Choroid plexus epithelial cell (primary cell): ENCODE measurements at regions not wholly inside any gene's neighbourhood (a gene's known extent, or its start where the extent isn't known, plus 50 kb on each side); places are given as distances from the start of the nearest gene placed in this dataset.
"Not testable (repeated sequence)": the region's sequence is repeated elsewhere in the genome, so short reads cannot be mapped to it uniquely, and the experiment has no call there.

Source experiments
- DNase-seq: peaks from one replicate; pipeline ENCODE4 v3.0.0-alpha.2; 2010; ENCODE audit warnings: low read depth
- H3K4me3 ChIP-seq: 2 replicates; pipeline ENCODE4 v1.5.1; 2011; ENCODE audit warnings: low read depth, mild to moderate bottlenecking, control low read depth, low read length, moderate library complexity
- TF ChIP-seq, protein P1 (sequence below): conservative IDR thresholded peaks from 2 replicates; pipeline ENCODE4 v1.5.1; 2011; ENCODE audit warnings: low read depth, mild to moderate bottlenecking, control low read depth, inconsistent platforms, low read length, moderate library complexity

GRCh38 chr1:234825498-234826165 is 215.7 kb upstream of the IRF2BP2 start:
- no peak for DNase-seq
- no peak overlapping the region for H3K4me3 ChIP-seq
- TF ChIP-seq, protein P1, sequence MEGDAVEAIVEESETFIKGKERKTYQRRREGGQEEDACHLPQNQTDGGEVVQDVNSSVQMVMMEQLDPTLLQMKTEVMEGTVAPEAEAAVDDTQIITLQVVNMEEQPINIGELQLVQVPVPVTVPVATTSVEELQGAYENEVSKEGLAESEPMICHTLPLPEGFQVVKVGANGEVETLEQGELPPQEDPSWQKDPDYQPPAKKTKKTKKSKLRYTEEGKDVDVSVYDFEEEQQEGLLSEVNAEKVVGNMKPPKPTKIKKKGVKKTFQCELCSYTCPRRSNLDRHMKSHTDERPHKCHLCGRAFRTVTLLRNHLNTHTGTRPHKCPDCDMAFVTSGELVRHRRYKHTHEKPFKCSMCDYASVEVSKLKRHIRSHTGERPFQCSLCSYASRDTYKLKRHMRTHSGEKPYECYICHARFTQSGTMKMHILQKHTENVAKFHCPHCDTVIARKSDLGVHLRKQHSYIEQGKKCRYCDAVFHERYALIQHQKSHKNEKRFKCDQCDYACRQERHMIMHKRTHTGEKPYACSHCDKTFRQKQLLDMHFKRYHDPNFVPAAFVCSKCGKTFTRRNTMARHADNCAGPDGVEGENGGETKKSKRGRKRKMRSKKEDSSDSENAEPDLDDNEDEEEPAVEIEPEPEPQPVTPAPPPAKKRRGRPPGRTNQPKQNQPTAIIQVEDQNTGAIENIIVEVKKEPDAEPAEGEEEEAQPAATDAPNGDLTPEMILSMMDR, result no peak

- DNase-seq, H3K4me3 ChIP-seq: not testable (repeated sequence)
These were observed 214.9 kb upstream of the IRF2BP2 start for GRCh38 chr1:234824836-234825235.

- no peak overlapping the region for H3K4me3 ChIP-seq
- no peak for DNase-seq
- TF ChIP-seq, protein P1, result no peak
These were observed 213.5 kb upstream of the IRF2BP2 start for GRCh38 chr1:234823191-234824176.

DNA sequence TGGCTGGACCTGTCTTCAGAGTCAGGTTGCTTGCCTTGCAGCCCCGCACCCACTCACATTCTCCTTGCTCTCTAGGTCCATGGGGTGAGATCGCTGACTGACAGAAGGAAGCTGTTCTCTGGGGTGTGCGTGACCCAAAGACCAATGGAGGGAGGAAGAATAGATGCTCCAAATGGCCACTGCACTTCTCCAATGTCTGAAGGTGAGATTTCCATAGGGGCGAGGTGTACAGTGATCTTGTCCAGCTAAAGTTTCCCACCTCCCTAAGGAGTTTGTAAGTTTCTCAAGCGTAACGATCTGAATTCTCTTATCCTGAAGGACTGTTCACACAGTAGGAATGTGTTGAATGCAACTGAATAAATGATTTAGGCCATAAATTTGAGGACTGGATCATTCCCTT is 211.9 kb upstream of the IRF2BP2 start:
- TF ChIP-seq, protein P1, result no peak
- no peak for DNase-seq
- no peak overlapping the region for H3K4me3 ChIP-seq

GRCh38 chr1:234820597-234820996 is 210.6 kb upstream of the IRF2BP2 start:
- DNase-seq, result no peak
- H3K4me3 ChIP-seq, result no peak overlapping the region
- TF ChIP-seq, protein P1, result no peak

- not testable (repeated sequence) for H3K4me3 ChIP-seq, DNase-seq
These were observed 209.9 kb upstream of the IRF2BP2 start for GRCh38 chr1:234819845-234820244.

GRCh38 chr1:234818040-234818387 is 208.0 kb upstream of the IRF2BP2 start:
- not testable (repeated sequence) for H3K4me3 ChIP-seq, DNase-seq

- not testable (repeated sequence) for DNase-seq, H3K4me3 ChIP-seq
These were observed 207.5 kb upstream of the IRF2BP2 start for GRCh38 chr1:234817313-234818039.

DNA sequence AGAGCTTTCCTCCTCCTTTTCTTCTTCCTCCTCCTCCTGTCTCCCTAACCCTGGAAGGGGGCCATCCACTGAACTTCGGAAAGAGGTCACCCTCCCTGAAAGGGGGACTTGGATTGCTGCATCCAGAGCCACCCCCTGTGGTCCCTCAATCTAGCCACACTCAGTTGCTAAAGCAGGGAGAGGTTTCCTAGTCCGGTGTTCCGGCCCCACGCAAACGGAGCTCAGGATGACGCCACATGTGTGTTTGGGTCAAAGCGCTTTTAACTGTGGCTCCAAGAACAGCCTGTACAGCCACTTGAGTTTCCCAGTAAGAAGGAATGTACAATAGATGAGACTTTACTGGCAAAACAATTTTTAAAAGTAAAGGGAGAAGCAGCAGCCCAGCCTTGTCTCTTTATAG is 206.9 kb upstream of the IRF2BP2 start:
- H3K4me3 ChIP-seq, result not testable (repeated sequence)
- DNase-seq, result peak; percentile 77

DNA sequence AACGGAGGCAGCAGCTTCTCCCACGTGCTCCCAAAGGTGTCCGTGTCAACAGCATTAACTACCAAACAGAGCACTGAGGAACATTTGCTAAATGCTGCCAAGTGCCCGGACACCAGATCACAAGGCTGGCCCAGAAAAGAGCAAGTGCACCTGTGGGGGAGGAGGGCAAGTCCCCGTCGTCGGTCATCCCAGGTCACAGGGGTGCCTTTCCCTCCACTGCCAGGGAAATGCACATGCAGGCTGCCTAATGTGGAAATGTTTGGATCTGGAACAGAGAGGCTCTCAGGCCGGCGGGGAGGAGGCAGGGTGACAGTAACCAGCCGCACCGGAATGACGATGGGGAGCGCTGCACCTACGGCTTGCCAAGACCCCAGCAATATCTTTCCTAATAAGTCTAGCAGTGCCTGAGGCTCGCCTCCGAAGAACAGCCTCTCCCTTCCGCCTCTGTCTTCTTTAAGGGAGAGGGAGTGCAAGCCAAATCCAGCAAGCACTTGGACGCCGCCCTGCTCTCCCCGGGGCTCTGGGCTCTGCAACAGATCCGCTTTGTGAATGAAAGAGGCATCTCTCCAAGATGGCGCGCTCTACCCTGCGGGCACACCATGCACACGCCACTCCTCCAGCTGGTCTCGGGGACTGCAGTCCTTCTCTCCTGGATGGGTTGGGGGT is 206.3 kb upstream of the IRF2BP2 start:
- not testable (repeated sequence) for DNase-seq, H3K4me3 ChIP-seq

DNA sequence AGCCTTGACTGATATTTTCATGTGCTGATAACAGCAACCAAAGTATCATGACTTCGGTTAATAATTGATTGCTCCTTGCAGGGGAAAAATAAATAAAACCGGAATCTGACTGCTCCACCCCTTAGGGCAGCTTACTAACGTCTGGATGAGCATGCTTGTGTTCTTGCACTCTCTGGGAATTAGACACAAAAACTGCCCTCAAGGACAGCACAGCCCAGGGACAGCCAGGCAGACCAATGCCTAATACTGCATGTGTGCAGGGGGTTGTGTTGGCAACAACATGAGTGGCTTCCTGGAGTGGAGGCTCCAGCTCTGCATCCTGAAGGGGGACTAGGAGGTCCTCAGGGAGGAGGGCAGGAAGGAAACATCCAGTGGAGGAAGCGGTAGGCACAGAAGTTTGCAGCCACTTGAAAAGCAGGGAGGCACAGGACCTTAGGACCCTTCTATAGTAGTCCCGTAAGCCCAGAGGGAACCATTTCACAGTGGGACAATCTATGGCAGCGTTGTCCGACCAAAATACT is 205.4 kb upstream of the IRF2BP2 start:
- DNase-seq, H3K4me3 ChIP-seq: not testable (repeated sequence)

- not testable (repeated sequence) for H3K4me3 ChIP-seq, DNase-seq
These were observed 204.3 kb upstream of the IRF2BP2 start for GRCh38 chr1:234814235-234814634.

DNA sequence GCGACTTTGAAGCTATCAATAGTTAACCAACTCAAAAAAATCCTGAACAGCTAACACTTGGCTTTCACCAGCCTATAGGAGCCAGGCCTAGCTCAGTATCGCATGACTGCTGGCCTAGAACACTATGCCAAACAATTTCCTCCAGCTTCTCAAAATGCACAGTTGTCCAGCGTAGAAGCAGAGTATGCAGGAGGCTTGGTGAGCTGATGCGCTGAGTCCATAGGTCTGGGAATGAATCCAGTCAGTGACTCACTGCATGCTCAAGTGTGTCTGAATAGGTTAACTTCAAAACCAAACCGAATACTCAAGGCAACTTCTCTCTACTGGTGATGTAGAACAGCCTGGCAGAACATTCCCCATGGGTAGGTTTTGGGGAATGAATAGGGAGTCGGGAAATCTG is 201.8 kb upstream of the IRF2BP2 start:
- peak; percentile 93 for DNase-seq

More for the DNA sequence above, 201.8 kb upstream of the IRF2BP2 start:
- H3K4me3 ChIP-seq, result not testable (repeated sequence)
